Activated CD4-positive, alpha-beta T cell treated with anti-CD3 and anti-CD28 coated beads, Interleukin-2, amount 10 ng/mL, durations not matched to agents 24 days and 14 days (primary cell): ENCODE measurements at regions not wholly inside any gene's neighbourhood (a gene's known extent, or its start where the extent isn't known, plus 50 kb on each side); places are given as distances from the start of the nearest gene placed in this dataset.

ENCODE experiments used
- DNase-seq: peaks from one replicate; pipeline ENCODE4 v3.0.0; 2022
- H3K27ac Mint-ChIP-seq: one replicate; pipeline ENCODE4 v1.8.0; 2022; ENCODE audit warnings: mild to moderate bottlenecking, mixed read lengths
- H3K27me3 Mint-ChIP-seq: one replicate; pipeline ENCODE4 v1.8.0; 2022; ENCODE audit warnings: mixed read lengths
- H3K36me3 Mint-ChIP-seq: one replicate; pipeline ENCODE4 v1.8.0; 2022; ENCODE audit warnings: low read depth, mild to moderate bottlenecking, mixed read lengths
- H3K4me1 Mint-ChIP-seq: one replicate; pipeline ENCODE4 v1.8.0; 2021; ENCODE audit warnings: mixed read lengths
- H3K4me3 Mint-ChIP-seq: one replicate; pipeline ENCODE4 v1.8.0; 2022; ENCODE audit warnings: mild to moderate bottlenecking, moderate library complexity, mixed read lengths
- H3K9me3 Mint-ChIP-seq: one replicate; pipeline ENCODE4 v1.8.0; 2021; ENCODE audit warnings: mixed read lengths
- intact Hi-C: fragments of 100-400 bp; cut with micrococcal nuclease; formaldehyde crosslinking; loops from one replicate; pipeline ENCODE4 v1.15.1; 2023

DNA sequence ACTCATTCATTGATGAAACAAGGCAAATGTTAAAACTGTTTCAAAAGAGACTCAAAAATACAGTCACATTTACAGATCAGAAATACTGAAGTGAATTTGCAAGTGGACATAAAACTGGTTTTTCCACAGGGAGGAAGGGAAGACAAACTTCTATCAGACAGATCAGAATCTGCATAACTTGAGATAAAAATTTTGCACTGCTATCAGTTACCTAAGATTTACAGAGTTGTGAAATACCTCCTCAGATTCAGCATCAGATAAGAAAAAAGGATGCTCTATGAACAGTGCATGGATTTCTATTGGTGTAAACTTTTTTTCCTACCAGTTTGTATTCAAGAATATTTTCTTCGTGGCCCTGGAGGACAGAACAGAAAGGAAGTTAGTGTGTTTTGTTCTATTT lies 575.4 kb downstream of the RWDD3 start:
- H3K36me3 Mint-ChIP-seq = no peaks in the 10 kb centered on the region
- H3K9me3 Mint-ChIP-seq = peaks cover 4% of the 10 kb centered on the region
- DNase-seq = no peak
- intact Hi-C loops = no loop called here
- no peaks in the 10 kb centered on the region for H3K4me1 Mint-ChIP-seq
- H3K27me3 Mint-ChIP-seq = no peaks in the 10 kb centered on the region
- H3K27ac Mint-ChIP-seq = no peak overlapping the region
- H3K4me3 Mint-ChIP-seq = no peak overlapping the region

DNA sequence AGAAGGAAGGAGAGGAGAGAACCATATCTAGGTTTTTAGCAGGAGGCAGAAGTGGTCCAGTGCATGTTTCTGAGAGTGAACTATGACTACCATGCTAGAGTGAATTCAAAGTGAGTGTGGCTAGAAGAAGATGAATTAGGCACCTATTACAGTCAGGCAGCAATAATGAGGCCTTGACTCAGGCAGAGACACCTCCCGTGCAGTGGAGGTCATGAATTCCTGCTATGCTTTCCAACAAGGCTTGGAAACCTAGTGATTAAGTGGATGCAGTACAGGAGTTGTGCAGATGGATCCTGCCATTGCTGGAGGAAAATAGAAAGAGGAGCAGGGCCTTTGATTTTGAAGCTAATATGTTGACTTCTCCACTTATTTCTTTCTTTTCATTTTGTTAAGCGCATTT lies 581.5 kb downstream of the RWDD3 start:
- intact Hi-C loops = no loop called here
- H3K27me3 Mint-ChIP-seq = no peaks in the 10 kb centered on the region
- H3K4me1 Mint-ChIP-seq = no peaks in the 10 kb centered on the region
- H3K4me3 Mint-ChIP-seq = no peak overlapping the region
- no peak for DNase-seq
- H3K36me3 Mint-ChIP-seq = no peaks in the 10 kb centered on the region
- H3K27ac Mint-ChIP-seq = no peak overlapping the region
- H3K9me3 Mint-ChIP-seq = peaks cover 4% of the 10 kb centered on the region

DNA sequence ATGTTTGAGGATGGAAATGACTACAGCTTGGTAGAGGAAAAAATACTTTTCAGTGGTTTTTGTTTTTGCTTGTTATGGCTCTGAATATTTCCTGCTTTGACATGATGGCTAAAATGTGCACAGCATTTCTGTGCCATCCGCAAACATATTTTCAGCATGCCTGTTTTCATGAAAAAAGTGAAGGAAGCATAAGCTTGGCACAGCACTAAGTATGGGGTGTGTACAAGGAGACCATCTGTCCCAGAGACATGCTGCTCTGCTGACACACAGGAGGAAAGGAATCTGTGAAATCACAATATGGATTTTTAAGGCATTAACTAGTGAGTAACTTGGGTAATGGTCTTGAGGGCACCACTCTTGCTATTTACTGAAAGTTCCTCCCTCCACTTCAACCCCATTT lies 595.5 kb downstream of the RWDD3 start:
- intact Hi-C loops = no loop called here
- H3K4me3 Mint-ChIP-seq = no peak overlapping the region
- no peaks in the 10 kb centered on the region for H3K27me3 Mint-ChIP-seq
- H3K36me3 Mint-ChIP-seq = no peaks in the 10 kb centered on the region
- H3K27ac Mint-ChIP-seq = no peak overlapping the region
- H3K4me1 Mint-ChIP-seq = no peaks in the 10 kb centered on the region
- DNase-seq = no peak
- no peaks in the 10 kb centered on the region for H3K9me3 Mint-ChIP-seq

DNA sequence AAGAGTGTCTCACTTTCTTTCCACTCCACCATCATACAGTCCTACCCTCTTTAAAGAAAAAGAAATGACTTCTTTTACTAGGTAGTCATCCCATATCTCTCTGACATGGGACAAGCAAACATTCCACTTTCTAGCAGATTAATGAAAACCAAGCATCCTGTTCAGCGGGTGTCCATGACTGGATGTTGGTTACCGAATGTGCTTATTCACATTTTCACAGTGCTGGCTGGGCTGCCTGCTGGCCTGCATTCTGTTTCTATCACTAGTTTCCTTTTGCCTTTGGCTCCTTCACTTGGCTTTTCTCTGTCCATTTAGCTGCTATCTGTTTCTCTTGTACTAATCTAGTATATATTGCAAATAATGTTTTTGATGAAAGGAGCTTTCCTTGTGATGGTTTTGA lies 598.4 kb downstream of the RWDD3 start:
- no peak overlapping the region for H3K4me3 Mint-ChIP-seq
- no peak overlapping the region for H3K27ac Mint-ChIP-seq
- no peak for DNase-seq
- H3K9me3 Mint-ChIP-seq = no peaks in the 10 kb centered on the region
- no peaks in the 10 kb centered on the region for H3K27me3 Mint-ChIP-seq
- H3K36me3 Mint-ChIP-seq = no peaks in the 10 kb centered on the region
- H3K4me1 Mint-ChIP-seq = no peaks in the 10 kb centered on the region
- intact Hi-C loops = no loop called here

DNA sequence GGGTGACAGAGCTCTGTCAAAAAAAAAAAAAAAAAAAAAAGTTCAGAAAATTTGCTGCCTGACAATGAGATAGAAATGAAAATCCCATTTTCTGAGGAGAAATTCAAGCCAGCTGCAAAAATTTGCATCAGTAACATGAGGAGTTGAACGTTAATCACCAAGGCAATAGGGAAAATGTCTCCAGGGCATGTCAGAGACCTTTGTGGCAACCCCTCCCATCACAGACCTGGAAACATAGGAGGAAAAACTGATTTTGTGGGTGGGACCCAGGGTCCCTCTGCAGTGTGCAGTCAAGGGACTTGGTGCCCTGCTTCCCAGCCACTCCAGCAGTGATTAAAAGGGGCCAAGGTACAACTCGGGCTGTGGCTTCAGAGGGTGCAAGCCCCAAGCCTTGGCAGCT lies 615.4 kb downstream of the RWDD3 start:
- H3K4me1 Mint-ChIP-seq = no peaks in the 10 kb centered on the region
- no peaks in the 10 kb centered on the region for H3K27me3 Mint-ChIP-seq
- DNase-seq = no peak
- no peaks in the 10 kb centered on the region for H3K9me3 Mint-ChIP-seq
- intact Hi-C loops = no loop called here
- no peaks in the 10 kb centered on the region for H3K36me3 Mint-ChIP-seq
- no peak overlapping the region for H3K4me3 Mint-ChIP-seq
- no peak overlapping the region for H3K27ac Mint-ChIP-seq

DNA sequence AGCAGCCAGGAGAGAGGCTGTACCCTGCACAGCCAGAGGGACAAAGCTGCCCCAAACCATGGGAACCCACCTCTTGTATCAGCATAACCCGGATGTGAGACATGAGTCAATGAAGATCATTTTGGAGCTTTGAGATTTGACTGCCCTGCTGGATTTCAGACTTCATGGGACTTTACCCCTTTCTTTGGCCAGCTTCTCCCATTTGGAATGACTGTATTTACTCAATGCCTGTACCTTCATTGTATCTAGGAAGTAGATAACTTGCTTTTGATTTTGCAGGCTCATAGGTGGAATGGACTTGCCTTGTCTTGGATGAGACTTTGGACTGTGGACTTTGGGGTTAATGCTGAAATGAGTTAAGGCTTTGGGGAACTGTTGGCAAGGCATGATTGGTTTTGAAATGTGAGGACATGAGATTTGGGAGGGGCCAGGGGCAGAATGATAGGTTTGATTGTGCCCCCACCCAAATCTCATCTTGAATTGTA lies 616.2 kb downstream of the RWDD3 start:
- no peak for DNase-seq
- H3K36me3 Mint-ChIP-seq = no peaks in the 10 kb centered on the region
- H3K4me1 Mint-ChIP-seq = no peaks in the 10 kb centered on the region
- no peak overlapping the region for H3K27ac Mint-ChIP-seq
- H3K4me3 Mint-ChIP-seq = no peak overlapping the region
- H3K27me3 Mint-ChIP-seq = no peaks in the 10 kb centered on the region
- intact Hi-C loops = no loop called here
- H3K9me3 Mint-ChIP-seq = no peaks in the 10 kb centered on the region

DNA sequence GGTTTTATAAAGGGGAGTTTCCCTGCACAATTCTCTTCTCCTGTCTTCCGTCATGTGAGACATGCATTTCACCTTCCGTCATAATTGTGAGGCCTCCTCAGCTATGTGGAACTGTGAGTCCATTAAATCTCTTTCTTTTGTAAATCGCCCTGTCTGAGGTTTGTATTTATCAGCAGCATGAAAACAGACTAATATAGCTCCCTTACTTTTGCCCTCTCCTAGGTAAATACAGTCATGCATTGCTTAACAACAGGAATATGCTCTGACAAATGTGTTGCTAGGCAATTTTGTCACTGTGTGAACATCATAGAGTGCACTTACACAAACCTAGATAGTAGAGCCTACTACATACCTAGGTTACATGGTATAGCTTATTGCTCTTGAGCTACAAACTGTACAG lies 616.8 kb downstream of the RWDD3 start:
- Mint-ChIP-seq H3K36me3 (no peaks in the 10 kb centered on the region), H3K27ac (no peak overlapping the region), H3K4me1 (no peaks in the 10 kb centered on the region), H3K27me3 (no peaks in the 10 kb centered on the region), H3K9me3 (no peaks in the 10 kb centered on the region), H3K4me3 (no peak overlapping the region)
- no peak for DNase-seq
- intact Hi-C loops = no loop called here

DNA sequence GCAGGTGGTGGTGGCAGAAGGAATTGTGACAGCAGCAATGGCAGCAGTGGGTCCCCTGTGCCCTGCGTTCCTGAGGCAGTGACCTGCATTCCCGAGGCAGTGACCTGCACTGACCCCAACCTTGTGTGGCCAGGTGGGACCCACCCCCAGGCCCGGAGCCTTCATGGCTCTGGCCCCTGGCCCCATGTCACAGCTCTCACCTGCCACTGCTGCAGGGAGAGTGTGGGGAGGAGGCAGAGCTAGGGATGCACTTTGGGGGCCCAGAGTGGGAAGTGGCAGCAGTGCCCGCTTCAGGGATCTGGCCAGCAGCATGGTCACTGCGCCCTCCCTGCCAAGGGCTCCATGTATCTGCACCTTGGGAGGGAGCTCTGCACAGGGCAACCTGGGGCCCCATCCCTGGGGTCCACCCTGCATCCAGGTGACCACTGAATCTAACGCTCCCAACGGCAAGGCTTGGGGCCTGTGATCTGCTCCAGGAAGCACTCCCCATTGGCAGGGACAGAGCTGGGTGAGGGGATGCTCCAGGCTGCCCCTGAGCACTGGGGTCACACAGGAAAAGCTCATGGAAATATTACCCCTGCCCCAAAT lies 618.6 kb downstream of the RWDD3 start:
- Mint-ChIP-seq H3K27me3 (no peaks in the 10 kb centered on the region), H3K36me3 (no peaks in the 10 kb centered on the region), H3K4me1 (no peaks in the 10 kb centered on the region), H3K4me3 (no peak overlapping the region), H3K9me3 (no peaks in the 10 kb centered on the region), H3K27ac (no peak overlapping the region)
- intact Hi-C loops = no loop called here
- no peak for DNase-seq

DNA sequence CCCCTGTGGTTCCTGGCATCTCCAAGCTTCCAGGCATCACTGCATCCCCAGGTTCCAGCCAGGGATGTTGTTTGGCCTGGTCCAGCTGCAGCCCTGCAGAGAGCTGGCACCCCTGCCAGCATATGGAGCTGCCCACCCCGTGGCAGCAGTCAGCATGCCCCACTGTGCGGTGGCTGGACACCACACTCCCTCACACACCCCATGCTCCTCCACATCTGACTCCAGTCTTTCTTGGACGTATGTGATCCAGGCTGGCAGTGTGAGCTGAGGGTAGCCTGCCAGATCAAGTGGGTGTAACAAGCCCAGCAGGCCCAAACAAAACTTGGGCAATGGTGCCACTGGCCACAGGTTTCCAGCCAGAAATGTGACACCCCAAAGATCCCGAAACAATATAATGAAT lies 620.4 kb downstream of the RWDD3 start:
- H3K4me3 Mint-ChIP-seq = no peak overlapping the region

DNA sequence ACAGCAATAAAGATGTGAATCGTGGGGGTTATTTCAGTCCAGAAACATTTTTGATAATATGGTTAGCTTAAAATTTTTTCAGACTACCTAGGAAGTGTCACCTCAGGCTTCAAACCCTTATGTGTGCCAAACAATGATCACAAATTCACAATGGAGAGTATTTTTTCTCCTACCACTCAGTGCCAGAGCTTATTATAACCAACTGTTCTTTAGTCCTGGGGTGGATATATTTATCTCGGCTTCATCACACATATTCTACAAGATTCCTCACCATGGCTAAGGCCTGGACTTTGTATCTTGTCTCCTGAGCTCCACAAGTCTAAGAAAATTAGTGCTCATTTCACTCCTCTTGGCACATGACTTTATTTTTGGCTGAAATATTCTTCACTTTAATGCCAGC lies 629.1 kb downstream of the RWDD3 start:
- no peak overlapping the region for H3K4me3 Mint-ChIP-seq
- intact Hi-C loops = no loop called here
- H3K4me1 Mint-ChIP-seq = no peaks in the 10 kb centered on the region
- H3K9me3 Mint-ChIP-seq = no peaks in the 10 kb centered on the region
- no peaks in the 10 kb centered on the region for H3K36me3 Mint-ChIP-seq
- DNase-seq = no peak
- no peak overlapping the region for H3K27ac Mint-ChIP-seq
- no peaks in the 10 kb centered on the region for H3K27me3 Mint-ChIP-seq

More for the DNA sequence above, 620.4 kb downstream of the RWDD3 start:
- Mint-ChIP-seq H3K27me3 (no peaks in the 10 kb centered on the region), H3K9me3 (no peaks in the 10 kb centered on the region), H3K4me1 (no peaks in the 10 kb centered on the region), H3K27ac (no peak overlapping the region), H3K36me3 (no peaks in the 10 kb centered on the region)
- intact Hi-C loops = no loop called here
- DNase-seq = no peak

DNA sequence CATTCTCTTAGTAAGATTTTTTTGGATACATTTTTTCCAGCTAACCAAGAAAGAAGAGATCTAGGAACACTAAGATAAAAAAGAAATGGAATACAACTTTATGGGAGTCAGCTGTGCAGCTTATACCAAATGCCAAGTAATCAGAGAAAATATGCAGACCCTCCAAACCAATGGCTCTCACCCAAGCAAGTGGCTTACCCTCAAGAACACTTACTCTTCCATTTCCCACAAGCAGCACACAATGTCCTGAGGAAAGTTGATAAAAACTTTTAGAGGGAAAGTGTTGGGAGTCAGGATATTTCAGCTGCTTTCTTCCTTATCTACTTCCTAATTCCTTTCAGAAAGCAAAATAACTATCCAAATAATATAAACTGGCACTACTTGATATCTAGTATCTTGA lies 631.8 kb downstream of the RWDD3 start:
- intact Hi-C loops = no loop called here
- H3K27ac Mint-ChIP-seq = no peak overlapping the region
- no peaks in the 10 kb centered on the region for H3K4me1 Mint-ChIP-seq
- no peaks in the 10 kb centered on the region for H3K9me3 Mint-ChIP-seq
- no peaks in the 10 kb centered on the region for H3K36me3 Mint-ChIP-seq
- H3K27me3 Mint-ChIP-seq = no peaks in the 10 kb centered on the region
- no peak overlapping the region for H3K4me3 Mint-ChIP-seq
- DNase-seq = no peak

DNA sequence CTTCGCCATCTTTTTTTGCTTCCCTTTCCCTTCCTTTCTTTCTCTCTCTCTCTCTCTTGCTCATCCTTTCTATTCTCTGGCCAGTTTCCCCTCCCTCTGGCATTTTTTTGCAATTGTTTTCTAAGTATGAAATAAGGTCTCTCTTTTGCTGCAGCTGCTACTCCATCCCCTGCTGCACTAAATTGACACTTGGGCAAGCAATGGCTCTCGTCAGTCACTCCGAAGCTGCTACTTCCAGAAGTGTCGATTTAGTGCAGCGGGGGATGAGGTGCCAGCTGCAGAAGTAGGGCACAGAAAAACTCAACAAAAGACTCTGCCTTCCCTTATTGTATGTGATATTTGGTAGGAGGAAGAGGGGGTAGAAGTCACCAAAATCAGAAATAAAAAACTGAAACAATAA lies 642.3 kb downstream of the RWDD3 start:
- no peak overlapping the region for H3K4me3 Mint-ChIP-seq
- no peaks in the 10 kb centered on the region for H3K27me3 Mint-ChIP-seq
- intact Hi-C loops = no loop called here
- no peaks in the 10 kb centered on the region for H3K36me3 Mint-ChIP-seq
- no peaks in the 10 kb centered on the region for H3K9me3 Mint-ChIP-seq
- no peak for DNase-seq
- H3K27ac Mint-ChIP-seq = no peak overlapping the region
- no peaks in the 10 kb centered on the region for H3K4me1 Mint-ChIP-seq

DNA sequence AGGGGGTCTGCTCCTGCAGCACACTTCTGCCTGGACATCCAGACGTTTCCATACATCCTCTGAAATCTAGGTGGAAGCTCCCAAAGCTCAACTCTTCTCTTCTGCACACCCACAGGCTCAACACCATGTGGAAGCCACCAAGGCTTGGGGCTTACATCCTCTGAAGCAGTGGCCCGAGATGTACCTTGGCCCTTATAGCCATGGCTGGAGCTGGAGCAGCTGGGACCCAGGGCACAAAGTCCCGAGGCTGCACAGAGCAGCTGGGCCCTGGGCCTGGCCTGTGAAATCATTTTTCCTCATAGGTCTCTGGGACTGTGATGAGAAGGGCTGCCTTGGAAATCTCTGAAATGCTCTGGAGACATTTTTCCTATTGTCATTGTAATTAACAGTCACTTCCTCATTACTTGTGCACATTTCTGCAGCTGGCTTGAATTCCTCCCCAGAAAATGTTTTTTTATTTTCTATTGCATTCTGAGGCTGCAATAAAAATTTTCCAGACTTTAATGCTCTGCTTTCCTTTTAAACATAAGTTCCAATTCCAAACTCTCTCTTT lies 645.6 kb downstream of the RWDD3 start:
- Mint-ChIP-seq H3K9me3 (no peaks in the 10 kb centered on the region), H3K27ac (no peak overlapping the region), H3K27me3 (no peaks in the 10 kb centered on the region), H3K36me3 (no peaks in the 10 kb centered on the region), H3K4me1 (no peaks in the 10 kb centered on the region), H3K4me3 (no peak overlapping the region)
- DNase-seq = no peak
- intact Hi-C loops = no loop called here

DNA sequence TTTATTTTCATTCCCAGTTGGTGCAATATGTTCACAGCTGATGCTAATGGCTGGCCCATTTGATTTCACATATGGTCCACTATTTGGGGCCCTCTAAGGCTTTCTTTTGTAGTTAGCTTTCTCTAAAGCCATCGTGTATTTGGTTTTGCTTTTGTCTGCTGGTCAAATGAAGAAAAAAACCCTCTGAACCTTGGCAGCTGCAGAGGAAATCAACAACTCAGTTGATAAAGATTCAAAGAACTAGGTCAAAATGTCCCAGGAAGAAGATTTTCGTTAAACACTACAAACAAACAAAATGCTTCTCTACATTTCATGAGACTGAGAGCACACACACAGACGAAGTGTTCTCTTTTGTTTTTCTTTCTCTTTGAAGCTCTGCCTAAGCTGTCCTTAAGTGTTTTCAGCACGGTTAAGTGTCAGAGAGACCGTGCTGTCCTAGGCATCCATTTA lies 655.0 kb downstream of the RWDD3 start:
- no peak overlapping the region for H3K27ac Mint-ChIP-seq
- intact Hi-C loops = no loop called here
- H3K9me3 Mint-ChIP-seq = peaks cover 5% of the 10 kb centered on the region
- no peaks in the 10 kb centered on the region for H3K4me1 Mint-ChIP-seq
- H3K4me3 Mint-ChIP-seq = no peak overlapping the region
- H3K36me3 Mint-ChIP-seq = no peaks in the 10 kb centered on the region
- no peak for DNase-seq
- H3K27me3 Mint-ChIP-seq = no peaks in the 10 kb centered on the region

DNA sequence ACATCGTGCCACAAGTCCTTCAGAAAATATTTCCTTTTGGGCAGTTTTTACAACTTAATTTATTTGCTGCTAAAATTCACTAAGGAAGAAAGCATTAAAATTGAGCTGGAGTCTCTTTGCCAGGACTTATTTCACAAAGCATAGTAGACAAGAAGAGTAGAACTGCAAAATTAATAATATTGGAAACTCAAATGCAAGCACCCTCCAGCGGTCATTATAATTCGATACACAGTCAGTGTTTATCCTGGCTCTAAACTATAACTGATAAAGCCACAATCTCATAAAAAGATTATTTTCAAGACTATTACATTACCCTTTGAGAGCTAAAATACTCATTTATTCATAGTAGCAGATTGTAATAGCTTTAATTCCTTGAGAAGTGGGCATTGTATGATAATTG lies 655.4 kb downstream of the RWDD3 start:
- Mint-ChIP-seq H3K4me3 (no peak overlapping the region), H3K4me1 (no peaks in the 10 kb centered on the region), H3K9me3 (peaks cover 5% of the 10 kb centered on the region), H3K27ac (no peak overlapping the region), H3K36me3 (no peaks in the 10 kb centered on the region), H3K27me3 (no peaks in the 10 kb centered on the region)
- intact Hi-C loops = no loop called here
- no peak for DNase-seq
